ENCODE measurements at regions not wholly inside any gene's neighbourhood (a gene's known extent, or its start where the extent isn't known, plus 50 kb on each side); places are given as distances from the start of the nearest gene placed in this dataset.
"Not testable (repeated sequence)": the region's sequence is repeated elsewhere in the genome, so short reads cannot be mapped to it uniquely, and the experiment has no call there.

DNA sequence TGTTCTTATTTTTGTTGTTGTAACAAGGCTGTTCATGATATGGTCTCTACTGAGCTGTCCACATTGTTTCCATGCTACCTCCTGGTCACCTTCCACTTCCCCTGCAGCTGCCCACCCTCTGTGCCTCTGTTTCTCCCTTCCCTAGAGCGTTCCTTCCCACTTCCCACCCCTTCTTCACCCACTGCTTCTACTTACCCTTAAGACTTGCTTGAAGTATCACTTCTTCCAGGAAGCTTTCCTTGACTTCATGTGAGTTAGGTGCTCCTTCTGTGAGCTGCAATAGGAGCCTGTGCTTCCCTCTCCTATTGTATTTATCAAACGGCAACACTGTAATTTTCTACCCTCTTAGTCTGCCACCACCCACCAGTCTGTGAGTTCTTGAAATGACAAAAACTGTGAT, 286.8 kb upstream of the AMIGO2 start:
- TF ChIP-seq EZH2phosphoT487 (IDR thresholded peaks at IDR 0.05; ENCODE audit: unreplicated experiment) (no peak), EZH2 (IDR thresholded peaks at IDR 0.05; ENCODE audit: low read depth, unreplicated experiment) (no peak), STAT1 (IDR thresholded peaks at IDR 0.05; ENCODE audit: unreplicated experiment) (no peak)
- Histone ChIP-seq H3K4me2 (no peak overlapping the region), H3K27ac (ENCODE audit: low read depth) (no peak overlapping the region), H3K4me3 (no peak overlapping the region), H4K20me1 (replicated peaks; ENCODE audit: insufficient read depth) (no peaks in the 10 kb centered on the region), H3K4me1 (ENCODE audit: insufficient read depth) (no peaks in the 10 kb centered on the region), H3K36me3 (ENCODE audit: insufficient read depth) (no peaks in the 10 kb centered on the region), H3K27me3 (ENCODE audit: insufficient read depth) (no peaks in the 10 kb centered on the region), H3F3A (replicated peaks; ENCODE audit: low read depth) (no peaks in the 10 kb centered on the region), H3K79me2 (replicated peaks; ENCODE audit: insufficient read depth) (no peaks in the 10 kb centered on the region), H2AFZ (no peak overlapping the region), H3K9me2 (ENCODE audit: insufficient read depth) (no peaks in the 10 kb centered on the region)
- Mint-ChIP-seq H3K9me3 (no peaks in the 10 kb centered on the region), H3K36me3 (ENCODE audit: low read depth) (no peaks in the 10 kb centered on the region), H3K27ac (no peak overlapping the region), H3K4me3 (no peak overlapping the region), H3K27me3 (ENCODE audit: insufficient read depth, low read depth, poor library complexity) (peaks cover 1% of the 10 kb centered on the region), H3K4me1 (no peaks in the 10 kb centered on the region)
- ATAC-seq (no peak), DNase-seq (ENCODE audit: low spot score) (no peak)

DNA sequence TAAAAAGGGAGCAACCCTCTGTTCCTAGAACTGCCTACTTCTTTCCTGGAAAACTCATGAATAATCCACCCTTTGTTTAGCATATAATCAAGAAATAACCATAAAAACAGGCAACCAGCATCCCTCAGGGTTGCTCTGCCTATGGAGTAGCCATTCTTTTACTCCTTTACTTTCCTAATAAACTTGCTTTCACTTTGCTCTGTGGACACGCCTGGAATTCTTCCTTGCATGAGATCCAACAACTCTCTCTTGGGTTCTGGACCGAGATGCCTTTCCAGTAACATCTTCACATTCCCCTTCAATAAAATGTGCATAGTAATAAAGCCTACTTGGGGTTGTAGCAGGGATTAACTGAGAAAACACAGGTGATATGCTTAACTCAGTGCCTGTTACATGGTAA, 286.4 kb upstream of the AMIGO2 start:
- no peak for DNase-seq (ENCODE audit: low spot score)
- no peaks in the 10 kb centered on the region for H3K36me3 ChIP-seq (ENCODE audit: insufficient read depth)
- Mint-ChIP-seq H3K36me3 (ENCODE audit: low read depth) (no peaks in the 10 kb centered on the region), H3K4me3 (no peak overlapping the region), H3K4me1 (no peaks in the 10 kb centered on the region), H3K9me3 (no peaks in the 10 kb centered on the region), H3K27me3 (ENCODE audit: insufficient read depth, low read depth, poor library complexity) (peaks cover 1% of the 10 kb centered on the region), H3K27ac (no peak overlapping the region)
- no peak for ATAC-seq
- H3K9me2 ChIP-seq (ENCODE audit: insufficient read depth) = no peaks in the 10 kb centered on the region
- H3K27ac ChIP-seq (ENCODE audit: low read depth) = no peak overlapping the region
- no peaks in the 10 kb centered on the region for H3K4me1 ChIP-seq (ENCODE audit: insufficient read depth)
- H3K79me2 ChIP-seq (replicated peaks; ENCODE audit: insufficient read depth) = no peaks in the 10 kb centered on the region
- H2AFZ ChIP-seq = peak overlapping the region; percentile 69
- TF ChIP-seq NANOG (IDR thresholded peaks at IDR 0.05; ENCODE audit: borderline replicate concordance) (no peak), EZH2phosphoT487 (IDR thresholded peaks at IDR 0.05; ENCODE audit: unreplicated experiment) (no peak), JUNB (IDR thresholded peaks at IDR 0.05; ENCODE audit: unreplicated experiment) (no peak), ZNF331 (CRISPR knock-in tag; IDR thresholded peaks at IDR 0.05; ENCODE audit: low read depth) (no peak), CREB1 (CRISPR knock-in tag; IDR thresholded peaks at IDR 0.05; ENCODE audit: low read depth) (no peak)
- TF ChIP-seq, protein P1, sequence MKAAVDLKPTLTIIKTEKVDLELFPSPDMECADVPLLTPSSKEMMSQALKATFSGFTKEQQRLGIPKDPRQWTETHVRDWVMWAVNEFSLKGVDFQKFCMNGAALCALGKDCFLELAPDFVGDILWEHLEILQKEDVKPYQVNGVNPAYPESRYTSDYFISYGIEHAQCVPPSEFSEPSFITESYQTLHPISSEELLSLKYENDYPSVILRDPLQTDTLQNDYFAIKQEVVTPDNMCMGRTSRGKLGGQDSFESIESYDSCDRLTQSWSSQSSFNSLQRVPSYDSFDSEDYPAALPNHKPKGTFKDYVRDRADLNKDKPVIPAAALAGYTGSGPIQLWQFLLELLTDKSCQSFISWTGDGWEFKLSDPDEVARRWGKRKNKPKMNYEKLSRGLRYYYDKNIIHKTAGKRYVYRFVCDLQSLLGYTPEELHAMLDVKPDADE (IDR thresholded peaks at IDR 0.05) = no peak
- no peak overlapping the region for H3K4me3 ChIP-seq
- H3K27me3 ChIP-seq (ENCODE audit: insufficient read depth) = no peaks in the 10 kb centered on the region
- H4K20me1 ChIP-seq (replicated peaks; ENCODE audit: insufficient read depth) = no peaks in the 10 kb centered on the region
- no peaks in the 10 kb centered on the region for H3F3A ChIP-seq (replicated peaks; ENCODE audit: low read depth)
- H3K4me2 ChIP-seq = no peak overlapping the region

DNA sequence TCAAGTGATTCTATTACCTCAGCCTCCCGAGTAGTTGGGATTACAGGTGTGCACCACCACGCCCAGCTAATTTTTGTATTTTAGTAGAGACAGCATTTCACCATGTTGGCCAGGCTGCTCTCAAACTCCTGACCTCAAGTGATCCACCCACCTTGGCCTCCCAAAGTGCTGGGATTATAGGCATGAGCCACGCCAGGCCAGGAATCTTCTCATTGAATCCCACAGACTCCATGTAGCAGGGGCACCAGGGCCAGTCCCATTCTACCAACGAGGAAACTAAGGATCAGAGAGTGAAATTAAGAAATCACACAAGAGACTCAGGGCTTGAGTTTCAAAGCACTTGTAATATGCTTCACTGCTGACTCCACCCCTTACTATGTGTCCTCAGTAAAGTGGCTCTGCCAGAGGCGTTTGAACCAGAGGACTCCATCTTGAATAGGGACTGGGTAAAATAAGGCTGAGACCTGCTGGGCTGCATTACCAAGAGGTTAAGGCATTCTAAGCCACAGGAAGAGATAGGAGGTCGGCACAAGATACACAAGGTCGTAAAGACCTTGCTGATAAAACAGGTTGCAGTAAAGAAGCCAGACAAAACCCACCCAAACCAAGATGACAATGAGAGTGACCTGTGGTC, 285.8 kb upstream of the AMIGO2 start:
- H3K4me3 Mint-ChIP-seq; ATAC-seq; H3K36me3 Mint-ChIP-seq (ENCODE audit: low read depth); H3K4me3 ChIP-seq; H3K9me2 ChIP-seq (ENCODE audit: insufficient read depth); H4K20me1 ChIP-seq (replicated peaks; ENCODE audit: insufficient read depth); H3K4me2 ChIP-seq; H3K79me2 ChIP-seq (replicated peaks; ENCODE audit: insufficient read depth); H3K27ac Mint-ChIP-seq; H3K36me3 ChIP-seq (ENCODE audit: insufficient read depth); H3F3A ChIP-seq (replicated peaks; ENCODE audit: low read depth); H3K9me3 Mint-ChIP-seq; H3K4me1 ChIP-seq (ENCODE audit: insufficient read depth); H3K27me3 Mint-ChIP-seq (ENCODE audit: insufficient read depth, low read depth, poor library complexity); DNase-seq (ENCODE audit: low spot score); H3K27me3 ChIP-seq (ENCODE audit: insufficient read depth); H3K4me1 Mint-ChIP-seq; H3K27ac ChIP-seq (ENCODE audit: low read depth): not testable (repeated sequence)
- H2AFZ ChIP-seq = peak overlapping the region; percentile 69; the same call in 1 of the 2 replicates

All from GM23338 (cell line).